Testis (tissue), 2 donors: ENCODE measurements at regions not wholly inside any gene's neighbourhood (a gene's known extent, or its start where the extent isn't known, plus 50 kb on each side); places are given as distances from the start of the nearest gene placed in this dataset.

Source experiments
- DNase-seq: peaks from one replicate; pipeline ENCODE4 v3.0.0-alpha.2; 2019
- H3K27ac ChIP-seq, 2 donors: fragments of 200-600 bp; sonication (generic); one replicate each; pipeline ENCODE4 v1.5.1; 2019
- H3K27me3 ChIP-seq: fragments of 200-600 bp; sonication (generic); one replicate; pipeline ENCODE4 v1.5.1; 2019
- H3K36me3 ChIP-seq: fragments of 200-600 bp; sonication (generic); one replicate; pipeline ENCODE4 v1.5.1; 2017; ENCODE audit warnings: low read depth; ENCODE audit errors: missing control alignments
- H3K4me1 ChIP-seq: fragments of 200-600 bp; sonication (generic); one replicate; pipeline ENCODE4 v1.5.1; 2019
- H3K4me3 ChIP-seq, 2 donors: fragments of 200-600 bp; sonication (generic); one replicate each; pipeline ENCODE4 v1.5.1; 2017 to 2019
- H3K9me3 ChIP-seq: fragments of 200-600 bp; sonication (generic); one replicate; pipeline ENCODE4 v1.5.1; 2017
- POLR2A ChIP-seq: fragments of 450-650 bp; IDR thresholded peaks from one replicate; pipeline ENCODE4 v1.6.1; 2017; ENCODE audit warnings: antibody characterized with exemption, mild to moderate bottlenecking, moderate library complexity
- WGBS, 2 donors: methylation state at CpG; one replicate each; pipeline ENCODE4 v1.1.5; 2018; 5-methylcytosine and 5-hydroxymethylcytosine counted together
- intact Hi-C: fragments of 100-400 bp; cut with DNase I; formaldehyde crosslinking; loops from one replicate; pipeline ENCODE4 v1.15.1; 2023; ENCODE audit warnings: low total_unique reads
- TF ChIP-seq, protein P1 (sequence below), 3 experiments: fragments of 450-650 bp in 2 of 3; fragments of 200-600 bp in 1 of 3; sonication (generic) in 1 of 3; IDR thresholded peaks; one replicate each; pipeline ENCODE4 v1.5.1; 2016 to 2019; ENCODE audit warnings: antibody characterized with exemption in 3 of 3, mild to moderate bottlenecking in 2 of 3, moderate library complexity in 1 of 3

DNA sequence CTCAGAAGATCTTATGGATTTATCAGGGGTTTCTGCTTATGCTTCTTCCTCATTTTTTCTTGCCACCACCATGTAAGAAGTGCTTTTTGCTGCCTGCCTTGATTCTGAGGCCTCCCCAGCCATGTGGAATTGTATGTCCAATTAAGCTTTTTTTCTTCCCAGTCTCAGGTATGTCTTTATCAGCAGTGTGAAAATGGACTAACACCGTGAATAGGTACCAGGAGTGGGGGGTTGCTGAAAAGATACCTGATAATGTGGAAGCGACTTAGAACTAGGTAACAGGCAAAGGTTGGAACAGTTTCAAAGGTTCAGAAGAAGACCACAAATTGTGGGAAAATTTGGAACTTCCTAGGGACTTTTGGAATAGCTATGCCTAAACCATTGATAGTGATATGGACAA, 1222.5 kb upstream of the NUDT12 start:
- Histone ChIP-seq H3K36me3 (no peaks in the 10 kb centered on the region), H3K9me3 (no peaks in the 10 kb centered on the region), H3K27ac (no peak overlapping the region), H3K4me3 (no peak overlapping the region), H3K4me1 (no peaks in the 10 kb centered on the region), H3K27me3 (no peaks in the 10 kb centered on the region)
- intact Hi-C loops, result no loop called here
- WGBS, 2 donors, result 92 to 96% methylated on average over 2 of the region's 2 CpGs
- DNase-seq, result no peak
- no peak for TF ChIP-seq POLR2A
- TF ChIP-seq, protein P1, sequence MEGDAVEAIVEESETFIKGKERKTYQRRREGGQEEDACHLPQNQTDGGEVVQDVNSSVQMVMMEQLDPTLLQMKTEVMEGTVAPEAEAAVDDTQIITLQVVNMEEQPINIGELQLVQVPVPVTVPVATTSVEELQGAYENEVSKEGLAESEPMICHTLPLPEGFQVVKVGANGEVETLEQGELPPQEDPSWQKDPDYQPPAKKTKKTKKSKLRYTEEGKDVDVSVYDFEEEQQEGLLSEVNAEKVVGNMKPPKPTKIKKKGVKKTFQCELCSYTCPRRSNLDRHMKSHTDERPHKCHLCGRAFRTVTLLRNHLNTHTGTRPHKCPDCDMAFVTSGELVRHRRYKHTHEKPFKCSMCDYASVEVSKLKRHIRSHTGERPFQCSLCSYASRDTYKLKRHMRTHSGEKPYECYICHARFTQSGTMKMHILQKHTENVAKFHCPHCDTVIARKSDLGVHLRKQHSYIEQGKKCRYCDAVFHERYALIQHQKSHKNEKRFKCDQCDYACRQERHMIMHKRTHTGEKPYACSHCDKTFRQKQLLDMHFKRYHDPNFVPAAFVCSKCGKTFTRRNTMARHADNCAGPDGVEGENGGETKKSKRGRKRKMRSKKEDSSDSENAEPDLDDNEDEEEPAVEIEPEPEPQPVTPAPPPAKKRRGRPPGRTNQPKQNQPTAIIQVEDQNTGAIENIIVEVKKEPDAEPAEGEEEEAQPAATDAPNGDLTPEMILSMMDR (IDR thresholded peaks at IDR 0.05), result no peak

DNA sequence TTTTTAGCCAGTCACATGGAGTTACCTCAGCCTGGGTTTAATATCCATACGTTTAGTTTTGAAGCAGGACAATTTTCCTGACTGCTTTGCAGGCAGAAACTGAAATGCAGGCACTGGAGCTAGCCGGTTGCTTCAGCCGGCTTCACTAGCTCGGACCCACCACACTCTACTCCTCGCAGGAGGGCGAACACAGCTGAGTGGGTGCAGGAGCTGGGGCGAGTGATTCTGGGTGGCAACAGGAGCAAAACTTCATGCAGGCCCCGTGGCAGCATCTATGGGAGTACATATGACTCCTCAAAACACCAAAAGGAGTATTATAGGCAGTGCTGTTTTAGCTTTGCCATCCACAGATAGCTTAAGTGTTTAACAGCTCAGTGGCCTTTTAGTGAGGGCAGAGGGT, 1211.8 kb upstream of the NUDT12 start:
- H3K4me3 ChIP-seq, result no peak overlapping the region
- DNase-seq, result no peak
- no peaks in the 10 kb centered on the region for H3K36me3 ChIP-seq
- no peaks in the 10 kb centered on the region for H3K4me1 ChIP-seq
- H3K9me3 ChIP-seq, result no peaks in the 10 kb centered on the region
- WGBS, 2 donors, result 70 to 75% methylated on average over 8 of the region's 8 CpGs
- no peak for TF ChIP-seq POLR2A
- TF ChIP-seq, protein P1 (IDR thresholded peaks at IDR 0.05), result no peak
- H3K27ac ChIP-seq, result no peak overlapping the region
- H3K27me3 ChIP-seq, result no peaks in the 10 kb centered on the region
- intact Hi-C loops, result no loop called here

DNA sequence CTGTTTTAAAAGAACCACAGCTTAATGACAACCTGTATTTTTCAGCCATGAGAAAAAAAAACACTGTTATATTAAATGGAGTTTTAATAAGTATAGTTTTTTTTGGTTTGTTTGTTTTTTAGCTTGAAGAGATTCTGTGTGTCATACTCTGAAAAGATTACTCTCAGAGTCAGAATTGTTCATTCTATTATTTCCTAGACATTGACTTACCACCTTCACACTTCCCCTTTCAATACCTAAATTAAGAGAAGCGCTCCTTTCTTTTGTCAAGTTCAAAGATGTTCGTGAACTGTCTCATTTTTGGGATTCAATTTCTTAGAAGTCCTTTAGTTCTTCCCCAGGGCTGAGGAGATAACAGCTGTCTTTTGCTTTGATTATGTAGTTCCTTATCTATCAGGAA, 1201.6 kb upstream of the NUDT12 start:
- Histone ChIP-seq H3K4me3 (no peak overlapping the region), H3K27me3 (no peaks in the 10 kb centered on the region), H3K4me1 (no peaks in the 10 kb centered on the region), H3K27ac (no peak overlapping the region), H3K9me3 (no peaks in the 10 kb centered on the region), H3K36me3 (no peaks in the 10 kb centered on the region)
- intact Hi-C loops, result no loop called here
- WGBS, 2 donors, result 93 to 100% methylated on average over 2 of the region's 2 CpGs
- no peak for DNase-seq
- TF ChIP-seq POLR2A, result no peak
- TF ChIP-seq, protein P1 (IDR thresholded peaks at IDR 0.05), result no peak

DNA sequence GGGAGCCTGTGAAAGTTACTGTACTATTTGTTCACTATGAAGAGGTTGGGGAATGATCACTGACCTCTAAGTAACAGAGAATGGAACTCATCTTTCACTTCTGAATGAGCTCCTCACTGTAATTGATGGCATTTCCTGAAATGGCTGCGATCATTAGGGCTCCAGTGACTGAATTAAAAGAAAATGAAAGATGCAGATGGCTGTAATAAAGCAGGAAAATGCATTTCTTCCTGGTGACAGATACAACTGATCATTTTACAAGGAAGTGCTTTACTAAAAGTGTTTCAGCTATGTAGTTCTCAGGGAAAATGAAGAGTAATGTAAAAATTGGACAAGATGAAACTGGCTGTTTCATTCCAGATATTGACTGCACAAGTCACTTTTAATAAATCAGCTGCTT, 1200.6 kb upstream of the NUDT12 start:
- H3K27me3 ChIP-seq, result no peaks in the 10 kb centered on the region
- H3K4me1 ChIP-seq, result no peaks in the 10 kb centered on the region
- H3K9me3 ChIP-seq, result no peaks in the 10 kb centered on the region
- no peak overlapping the region for H3K27ac ChIP-seq
- H3K4me3 ChIP-seq, result no peak overlapping the region
- intact Hi-C loops, result no loop called here
- TF ChIP-seq, protein P1 (IDR thresholded peaks at IDR 0.05), result no peak
- no peak for TF ChIP-seq POLR2A
- no peaks in the 10 kb centered on the region for H3K36me3 ChIP-seq
- WGBS, 2 donors, result 75 to 87% methylated on average over 1 of the region's 1 CpG
- DNase-seq, result no peak

DNA sequence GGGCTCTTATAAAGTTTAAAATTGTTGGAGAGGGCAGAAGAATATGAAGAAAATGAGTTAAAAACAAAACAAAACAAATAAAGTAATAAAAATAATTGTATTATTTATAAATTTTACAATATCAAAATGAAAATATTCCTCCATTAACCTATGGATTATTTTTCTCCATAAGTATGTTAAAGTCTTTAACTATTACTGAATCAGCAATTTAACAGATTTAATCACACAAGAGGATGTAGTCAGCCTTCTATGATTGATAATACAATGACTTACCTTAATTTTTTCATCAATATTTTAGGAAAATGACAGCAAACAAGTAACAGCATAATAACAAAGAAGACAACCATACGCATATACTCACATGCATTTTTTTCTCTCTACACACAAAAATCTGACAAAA, 1195.3 kb upstream of the NUDT12 start:
- Histone ChIP-seq H3K4me3 (no peak overlapping the region), H3K36me3 (no peaks in the 10 kb centered on the region), H3K9me3 (no peaks in the 10 kb centered on the region), H3K4me1 (no peaks in the 10 kb centered on the region), H3K27ac (no peak overlapping the region), H3K27me3 (no peaks in the 10 kb centered on the region)
- intact Hi-C loops, result no loop called here
- no peak for TF ChIP-seq POLR2A
- TF ChIP-seq, protein P1 (IDR thresholded peaks at IDR 0.05), result no peak
- no peak for DNase-seq
- 90 to 100% methylated on average over 1 of the region's 1 CpG for WGBS, 2 donors
